H1 (cell line): ENCODE measurements at regions not wholly inside any gene's neighbourhood (a gene's known extent, or its start where the extent isn't known, plus 50 kb on each side); places are given as distances from the start of the nearest gene placed in this dataset.

Experiments used
- CTCF ChIA-PET: fragments of 300-600 bp; sonication (Branson Sonifier 250); formaldehyde crosslinking; loops from one replicate; lab custom pipeline; 2021; ENCODE audit not compliant: partially characterized antibody; lab: Charles Lee
- POLR2A ChIA-PET: fragments of 300-600 bp; sonication (Branson Sonifier 250); formaldehyde crosslinking; loops from one replicate; lab custom pipeline; 2021; ENCODE audit warnings: inconsistent platforms; ENCODE audit not compliant: partially characterized antibody; lab: Charles Lee
- DNase-seq, 2 experiments: peaks; one replicate each; pipeline versions ENCODE4 v3.0.0 to v3.0.0-alpha.2; 2010 to 2022; ENCODE audit warnings: low spot score in 2 of 2, low read depth in 1 of 2, mixed read lengths in 1 of 2
- FAIRE-seq: peaks from 2 replicates; lab custom pipeline; 2011; peaks lifted over from hg19 to GRCh38; lab: Jason Lieb, UNC
- H2AFZ ChIP-seq: 2 replicates; pipeline ENCODE4 v1.8.1; 2012; ENCODE audit warnings: low read length, inconsistent platforms
- H2AK5ac ChIP-seq: 2 replicates; pipeline ENCODE4 v1.6.1; 2013; ENCODE audit warnings: low read depth, low read length
- H2BK120ac ChIP-seq: replicated peaks from 2 replicates; pipeline ENCODE3; 2013; ENCODE audit warnings: low read depth, low read length, inconsistent platforms
- H2BK12ac ChIP-seq: 2 replicates; pipeline ENCODE4 v1.6.1; 2013; ENCODE audit warnings: low read depth, low read length
- H2BK15ac ChIP-seq: 2 replicates; pipeline ENCODE4 v1.6.1; 2013; ENCODE audit warnings: low read length
- H2BK20ac ChIP-seq: 2 replicates; pipeline ENCODE4 v1.6.1; 2013; ENCODE audit warnings: low read length
- H2BK5ac ChIP-seq: 2 replicates; pipeline ENCODE4 v1.6.1; 2013; ENCODE audit warnings: low read depth, low read length
- H3K14ac ChIP-seq: 2 replicates; pipeline ENCODE4 v1.6.1; 2013; ENCODE audit warnings: inconsistent platforms; ENCODE audit not compliant: insufficient read length
- H3K18ac ChIP-seq: 2 replicates; pipeline ENCODE4 v1.6.1; 2013; ENCODE audit warnings: low read length; ENCODE audit errors: extremely low read depth
- H3K23ac ChIP-seq: 2 replicates; pipeline ENCODE4 v1.6.1; 2013; ENCODE audit warnings: inconsistent platforms; ENCODE audit not compliant: insufficient read length
- H3K23me2 ChIP-seq: 2 replicates; pipeline ENCODE4 v1.6.1; 2013; ENCODE audit warnings: low read depth, low read length
- H3K27ac ChIP-seq: 2 replicates; pipeline ENCODE4 v1.6.1; 2011; ENCODE audit warnings: low read depth, low read length, inconsistent platforms
- H3K27me3 ChIP-seq, 4 experiments: replicated peaks in 1 of 4; 1 replicate in 1 of 4; 2 replicates in 3 of 4; pipeline versions ENCODE4 v1.6.1 to v1.8.1; 2011 to 2013; ENCODE audit warnings: low read length in 3 of 4, mild to moderate bottlenecking in 3 of 4, inconsistent platforms in 2 of 4, mixed read lengths in 2 of 4, moderate library complexity in 1 of 4; ENCODE audit not compliant: control insufficient read depth in 3 of 4, insufficient read depth in 3 of 4; ENCODE audit errors: extremely low read depth in 1 of 4
- H3K36me3 ChIP-seq, 4 experiments: 2 replicates each; pipeline versions ENCODE4 v1.6.1 to v1.8.1; 2011 to 2013; ENCODE audit warnings: mild to moderate bottlenecking in 4 of 4, low read length in 3 of 4, moderate library complexity in 2 of 4, control low read depth in 1 of 4, inconsistent platforms in 1 of 4; ENCODE audit not compliant: insufficient read depth in 4 of 4, control insufficient read depth in 2 of 4
- H3K4ac ChIP-seq: replicated peaks from 2 replicates; pipeline ENCODE3; 2013; ENCODE audit warnings: low read length, low read depth, mixed read lengths, inconsistent platforms; ENCODE audit not compliant: insufficient read length
- H3K4me1 ChIP-seq, 4 experiments: replicated peaks in 1 of 4; 1 replicate in 1 of 4; 2 replicates in 3 of 4; pipeline versions ENCODE4 v1.6.1 to v1.8.1; 2011 to 2013; ENCODE audit warnings: low read length in 3 of 4, inconsistent platforms in 2 of 4, mixed read lengths in 1 of 4; ENCODE audit not compliant: insufficient read depth in 4 of 4, control insufficient read depth in 3 of 4
- H3K4me2 ChIP-seq, 2 experiments: 2 replicates each; pipeline versions ENCODE4 v1.6.1 to v1.8.1; 2011 to 2013; ENCODE audit warnings: low read depth in 2 of 2, low read length in 2 of 2, control low read depth in 1 of 2, inconsistent platforms in 1 of 2, mild to moderate bottlenecking in 1 of 2; ENCODE audit not compliant: insufficient read depth in 1 of 2
- H3K4me3 ChIP-seq, 4 experiments: fragments of 200-600, 300-600 bp in 1 of 4; sonication (generic), shearing (Covaris generic), sonication (Bioruptor Twin) in 1 of 4; 2 replicates each; pipeline versions ENCODE4 v1.5.1 to v1.8.1; 2011 to 2016; ENCODE audit warnings: low read length in 4 of 4, low read depth in 3 of 4, control low read depth in 2 of 4, inconsistent platforms in 2 of 4, mild to moderate bottlenecking in 2 of 4, mixed read lengths in 1 of 4, moderate library complexity in 1 of 4; ENCODE audit not compliant: insufficient read depth in 2 of 4; ENCODE audit errors: extremely low read depth in 1 of 4
- H3K56ac ChIP-seq: replicated peaks from 2 replicates; pipeline ENCODE3; 2013; ENCODE audit warnings: low read depth, mild to moderate bottlenecking, mixed read lengths, low read length, inconsistent platforms; ENCODE audit not compliant: insufficient read length
- H3K79me1 ChIP-seq: 2 replicates; pipeline ENCODE4 v1.6.1; 2013; ENCODE audit warnings: low read depth, low read length, control low read depth
- H3K79me2 ChIP-seq, 2 experiments: 2 replicates each; pipeline versions ENCODE4 v1.6.1 to v1.8.1; 2012 to 2013; ENCODE audit warnings: low read length in 2 of 2, mild to moderate bottlenecking in 2 of 2, inconsistent platforms in 1 of 2; ENCODE audit not compliant: insufficient read depth in 2 of 2, control insufficient read depth in 1 of 2
- H3K9ac ChIP-seq, 4 experiments: replicated peaks in 1 of 4; 1 replicate in 1 of 4; 2 replicates in 3 of 4; pipeline versions ENCODE4 v1.6.1 to v1.8.1; 2011 to 2013; ENCODE audit warnings: low read depth in 3 of 4, low read length in 3 of 4, control low read depth in 2 of 4, mild to moderate bottlenecking in 2 of 4, moderate library complexity in 2 of 4, inconsistent platforms in 1 of 4; ENCODE audit errors: extremely low read depth in 1 of 4
- H3K9me3 ChIP-seq, 2 experiments: 2 replicates each; pipeline versions ENCODE4 v1.6.1 to v1.8.1; 2012 to 2013; ENCODE audit warnings: mild to moderate bottlenecking in 2 of 2, moderate library complexity in 2 of 2, control low read depth in 1 of 2, inconsistent platforms in 1 of 2, low read depth in 1 of 2, low read length in 1 of 2, mixed read lengths in 1 of 2; ENCODE audit not compliant: insufficient read depth in 2 of 2
- H4K20me1 ChIP-seq, 2 experiments: replicated peaks in 1 of 2; 2 replicates each; pipeline versions ENCODE3 to v1.8.1; 2011 to 2013; ENCODE audit warnings: inconsistent platforms in 2 of 2, low read length in 2 of 2, mild to moderate bottlenecking in 1 of 2; ENCODE audit not compliant: insufficient read depth in 2 of 2, control insufficient read depth in 1 of 2
- H4K5ac ChIP-seq: 2 replicates; pipeline ENCODE4 v1.6.1; 2013; ENCODE audit warnings: low read length, low read depth, mixed read lengths, inconsistent platforms; ENCODE audit not compliant: insufficient read length
- H4K8ac ChIP-seq: 2 replicates; pipeline ENCODE4 v1.8.0; 2013; ENCODE audit warnings: mild to moderate bottlenecking, moderate library complexity, low read length, inconsistent platforms; ENCODE audit not compliant: insufficient read depth; ENCODE audit errors: extremely low read depth
- H4K91ac ChIP-seq: replicated peaks from 2 replicates; pipeline ENCODE3; 2013; ENCODE audit warnings: low read length, mixed read lengths, inconsistent platforms; ENCODE audit not compliant: insufficient read length
- KDM4A ChIP-seq: IDR thresholded peaks from one replicate; pipeline ENCODE4 v1.7.1; 2012; ENCODE audit warnings: low read depth, mild to moderate bottlenecking, moderate library complexity, low read length, inconsistent platforms; ENCODE audit not compliant: severe bottlenecking
- SIRT6 ChIP-seq: IDR thresholded peaks from one replicate; pipeline ENCODE4 v1.7.1; 2012; ENCODE audit warnings: low read length, inconsistent platforms
- TCF12 ChIP-seq: IDR thresholded peaks from 2 replicates; pipeline ENCODE4 v1.6.1; 2011; ENCODE audit warnings: low read depth, mild to moderate bottlenecking, low read length
- WGBS, 2 experiments: shearing (Covaris generic) in 1 of 2; methylation state at CpG; one replicate each; pipeline versions ENCODE4 v1.1.6 to v1.1.7; 2013 to 2015; ENCODE audit warnings: low lambda C conversion rate in 2 of 2, mixed read lengths in 2 of 2, inconsistent platforms in 1 of 2, low coverage in 1 of 2, missing lambda C conversion rate in 1 of 2; ENCODE audit not compliant: insufficient replicate concordance in 2 of 2, insufficient coverage in 1 of 2, insufficient read length in 1 of 2; ENCODE audit errors: extremely low coverage in 1 of 2, missing lambda C conversion rate in 1 of 2; 5-methylcytosine and 5-hydroxymethylcytosine counted together

GRCh38 chr5:168023191-168023590 is 268.3 kb upstream of the WWC1 start:
- no peak overlapping the region for H2AK5ac ChIP-seq
- H3K79me1 ChIP-seq: no peaks in the 10 kb centered on the region
- H4K91ac ChIP-seq: no peak overlapping the region
- H3K27me3 ChIP-seq: no peaks in the 10 kb centered on the region
- WGBS, 2 experiments: 89% methylated on average over 15 of the region's 15 CpGs; no CpG with 5 or more reads in 1 of the 2 experiments
- H3K14ac ChIP-seq: no peak overlapping the region
- no peak overlapping the region for H3K27ac ChIP-seq
- H3K4me3 ChIP-seq: no peak overlapping the region
- no peak overlapping the region for H3K9ac ChIP-seq
- no peak overlapping the region for H2BK15ac ChIP-seq
- H3K18ac ChIP-seq: no peak overlapping the region
- no peak overlapping the region for H3K56ac ChIP-seq
- no peak overlapping the region for H2BK20ac ChIP-seq
- ChIA-PET POLR2A (no interaction called here), CTCF (interaction anchor here (0.8 to 2.4 kb wide), 4 partner anchors 8 to 197 kb away, joined by 3 to 11 read pairs (median 3); no protein-coding TSS in a partner anchor)
- H2AFZ ChIP-seq: no peak overlapping the region
- H3K9me3 ChIP-seq: no peaks in the 10 kb centered on the region
- no peaks in the 10 kb centered on the region for H3K36me3 ChIP-seq
- no peak overlapping the region for H2BK120ac ChIP-seq
- H4K8ac ChIP-seq: no peak overlapping the region; the same call in 1 of the 2 replicates
- H3K23me2 ChIP-seq: no peaks in the 10 kb centered on the region
- H3K4me2 ChIP-seq: no peak overlapping the region
- no peaks in the 10 kb centered on the region; a peak in 1 of 7 replicates for H3K4me1 ChIP-seq
- no peak overlapping the region for H2BK5ac ChIP-seq
- H3K79me2 ChIP-seq: no peaks in the 10 kb centered on the region
- no peak for DNase-seq
- H3K23ac ChIP-seq: no peak overlapping the region
- no peak for FAIRE-seq
- H4K20me1 ChIP-seq: no peaks in the 10 kb centered on the region
- H2BK12ac ChIP-seq: no peak overlapping the region
- H3K4ac ChIP-seq: no peak overlapping the region
- no peak overlapping the region for H4K5ac ChIP-seq
- TF ChIP-seq KDM4A (no peak), TCF12 (no peak), SIRT6 (no peak)
